H9 (cell line): ENCODE measurements at regions not wholly inside any gene's neighbourhood (a gene's known extent, or its start where the extent isn't known, plus 50 kb on each side); places are given as distances from the start of the nearest gene placed in this dataset.

Source experiments
- DNase-seq: peaks from one replicate; pipeline ENCODE4 v3.0.0-alpha.2; 2017
- H2AFZ ChIP-seq: one replicate; pipeline ENCODE4 v1.6.1; 2013; ENCODE audit warnings: mild to moderate bottlenecking, low read length, control low read depth, moderate library complexity
- H2AK5ac ChIP-seq: 2 replicates; pipeline ENCODE4 v1.6.1; 2013; ENCODE audit warnings: low read length, control low read depth, mixed read lengths; ENCODE audit not compliant: insufficient read length
- H2BK120ac ChIP-seq: one replicate; pipeline ENCODE4 v1.6.1; 2013; ENCODE audit warnings: low read depth, mild to moderate bottlenecking, low read length, control low read depth, inconsistent platforms; ENCODE audit not compliant: poor library complexity, severe bottlenecking
- H2BK12ac ChIP-seq: 2 replicates; pipeline ENCODE4 v1.6.1; 2013; ENCODE audit warnings: low read length, control low read depth, mixed read lengths, low read depth; ENCODE audit not compliant: insufficient read length
- H2BK15ac ChIP-seq: 2 replicates; pipeline ENCODE4 v1.6.1; 2013; ENCODE audit warnings: low read depth, low read length, control low read depth
- H2BK20ac ChIP-seq: one replicate; pipeline ENCODE4 v1.6.1; 2013; ENCODE audit warnings: low read depth, mild to moderate bottlenecking, low read length, control low read depth, inconsistent platforms; ENCODE audit not compliant: poor library complexity, severe bottlenecking
- H2BK5ac ChIP-seq: 2 replicates; pipeline ENCODE4 v1.6.1; 2013; ENCODE audit warnings: low read length, control low read depth, mixed read lengths; ENCODE audit not compliant: insufficient read length
- H3K14ac ChIP-seq: 2 replicates; pipeline ENCODE4 v1.6.1; 2013; ENCODE audit warnings: low read length, control low read depth; ENCODE audit not compliant: insufficient read depth
- H3K18ac ChIP-seq: 2 replicates; pipeline ENCODE4 v1.6.1; 2013; ENCODE audit warnings: low read depth, mild to moderate bottlenecking, mixed read lengths, low read length, control low read depth; ENCODE audit not compliant: insufficient read length
- H3K23ac ChIP-seq: 2 replicates; pipeline ENCODE4 v1.6.1; 2013; ENCODE audit warnings: low read length, control low read depth, mixed read lengths, low read depth; ENCODE audit not compliant: insufficient read length
- H3K23me2 ChIP-seq: 2 replicates; pipeline ENCODE4 v1.6.1; 2013; ENCODE audit warnings: low read depth, mild to moderate bottlenecking, mixed read lengths, low read length, control low read depth; ENCODE audit not compliant: insufficient read length, poor library complexity, severe bottlenecking
- H3K27ac ChIP-seq: 2 replicates; pipeline ENCODE4 v1.5.1; 2013; ENCODE audit warnings: low read length, control low read depth, mixed read lengths, low read depth; ENCODE audit not compliant: insufficient read length
- H3K27me3 ChIP-seq: 2 replicates; pipeline ENCODE4 v1.6.1; 2013; ENCODE audit warnings: low read length, control low read depth, inconsistent platforms; ENCODE audit not compliant: insufficient read depth
- H3K4ac ChIP-seq: 2 replicates; pipeline ENCODE4 v1.6.1; 2013; ENCODE audit warnings: low read depth, mild to moderate bottlenecking, control low read depth, inconsistent platforms, low read length, moderate library complexity
- H3K4me1 ChIP-seq: 2 replicates; pipeline ENCODE4 v1.6.1; 2013; ENCODE audit warnings: low read length, control low read depth, inconsistent platforms; ENCODE audit not compliant: insufficient read depth
- H3K4me2 ChIP-seq: 2 replicates; pipeline ENCODE4 v1.6.1; 2013; ENCODE audit warnings: low read length, control low read depth, mixed read lengths; ENCODE audit not compliant: insufficient read length, insufficient read depth
- H3K56ac ChIP-seq: 2 replicates; pipeline ENCODE4 v1.6.1; 2013; ENCODE audit warnings: low read depth, mild to moderate bottlenecking, mixed read lengths, low read length, control low read depth; ENCODE audit not compliant: insufficient read length
- H3K79me1 ChIP-seq: 2 replicates; pipeline ENCODE4 v1.6.1; 2013; ENCODE audit warnings: low read depth, mild to moderate bottlenecking, moderate library complexity, low read length, control low read depth, inconsistent platforms; ENCODE audit not compliant: insufficient read depth, poor library complexity, severe bottlenecking
- H3K79me2 ChIP-seq: 2 replicates; pipeline ENCODE4 v1.6.1; 2013; ENCODE audit warnings: low read length, control low read depth, inconsistent platforms; ENCODE audit not compliant: insufficient read depth
- H3K9ac ChIP-seq: 2 replicates; pipeline ENCODE4 v1.6.1; 2013; ENCODE audit warnings: low read length, control low read depth, mixed read lengths; ENCODE audit not compliant: insufficient read length; ENCODE audit errors: extremely low read depth
- H3K9me3 ChIP-seq: one replicate; pipeline ENCODE4 v1.6.1; 2013; ENCODE audit warnings: low read depth, low read length, inconsistent platforms; ENCODE audit not compliant: control insufficient read depth
- H3T11ph ChIP-seq: one replicate; pipeline ENCODE4 v1.6.1; 2013; ENCODE audit warnings: mild to moderate bottlenecking, low read length, control low read depth, inconsistent platforms
- H4K20me1 ChIP-seq: one replicate; pipeline ENCODE4 v1.6.1; 2013; ENCODE audit not compliant: control insufficient read depth, insufficient read length, insufficient read depth
- H4K5ac ChIP-seq: 2 replicates; pipeline ENCODE4 v1.6.1; 2013; ENCODE audit warnings: low read depth, mild to moderate bottlenecking, mixed read lengths, low read length, control low read depth; ENCODE audit not compliant: insufficient read length
- H4K8ac ChIP-seq: replicated peaks from 2 replicates; pipeline ENCODE4 v1.6.1; 2013; ENCODE audit warnings: low read length, control low read depth, mixed read lengths, low read depth; ENCODE audit not compliant: insufficient read length
- H4K91ac ChIP-seq: 2 replicates; pipeline ENCODE4 v1.6.1; 2013; ENCODE audit warnings: low read depth, mild to moderate bottlenecking, moderate library complexity, mixed read lengths, low read length, control low read depth; ENCODE audit not compliant: insufficient read length
- H3K27ac Mint-ChIP-seq, 3 experiments: 2 replicates in 2 of 3; 3 replicates in 1 of 3; pipeline ENCODE4 v1.8.0; 2020 to 2021; ENCODE audit warnings: mixed read lengths in 3 of 3, mild to moderate bottlenecking in 1 of 3, moderate library complexity in 1 of 3
- H3K27me3 Mint-ChIP-seq: 2 replicates; pipeline ENCODE4 v1.8.0; 2021; ENCODE audit warnings: low read depth, mild to moderate bottlenecking, moderate library complexity, mixed read lengths
- H3K36me3 Mint-ChIP-seq, 3 experiments: 2 replicates in 2 of 3; 3 replicates in 1 of 3; pipeline ENCODE4 v1.8.0; 2020 to 2021; ENCODE audit warnings: low read depth in 3 of 3, mixed read lengths in 3 of 3; ENCODE audit not compliant: insufficient read depth in 1 of 3
- H3K4me1 Mint-ChIP-seq, 2 experiments: 2 replicates each; pipeline ENCODE4 v1.8.0; 2020; ENCODE audit warnings: mixed read lengths in 2 of 2
- H3K4me3 Mint-ChIP-seq, 2 experiments: 2 replicates in 1 of 2; 3 replicates in 1 of 2; pipeline ENCODE4 v1.8.0; 2020 to 2021; ENCODE audit warnings: mild to moderate bottlenecking in 2 of 2, mixed read lengths in 2 of 2, moderate library complexity in 1 of 2
- H3K9me3 Mint-ChIP-seq, 2 experiments: 2 replicates in 1 of 2; 3 replicates in 1 of 2; pipeline ENCODE4 v1.8.0; 2020; ENCODE audit warnings: mild to moderate bottlenecking in 2 of 2, mixed read lengths in 2 of 2, moderate library complexity in 1 of 2
- WGBS: extraction: QIAGEN DNeasy Blood & Tissue Kit; methylation state at CpG from one replicate; pipeline ENCODE4 v1.1.7; 2013; ENCODE audit warnings: missing lambda C conversion rate, low lambda C conversion rate, mixed read lengths; ENCODE audit not compliant: insufficient read length; ENCODE audit errors: extremely low coverage; 5-methylcytosine and 5-hydroxymethylcytosine counted together
- TF ChIP-seq, protein P1 (sequence below): fragments of 200-600 bp; sonication (generic); conservative IDR thresholded peaks from 3 replicates; pipeline ENCODE4 v1.8.0; 2021; ENCODE audit warnings: antibody characterized with exemption, mild to moderate bottlenecking

DNA sequence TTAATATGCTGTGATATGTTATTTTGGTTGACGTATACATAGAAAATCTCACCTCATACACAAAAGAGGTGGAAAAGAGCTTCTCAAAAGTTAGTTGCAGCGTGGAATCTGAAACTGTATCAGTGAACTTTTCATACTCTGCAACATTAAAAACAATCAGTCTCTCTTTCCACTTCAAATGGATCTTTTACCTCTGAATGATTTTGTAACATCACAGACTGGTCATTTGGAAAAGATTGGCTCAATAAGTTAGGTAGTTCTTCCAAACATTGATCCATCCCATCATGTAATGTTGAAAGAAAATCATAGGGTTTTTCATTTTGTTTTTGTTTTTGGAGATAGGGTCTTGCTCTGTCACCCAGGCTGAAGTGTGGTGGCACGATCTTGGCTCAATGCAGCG lies 131.1 kb downstream of the AHR start:
- Histone ChIP-seq H3K23ac (no peak overlapping the region), H3K18ac (no peak overlapping the region), H4K8ac (no peak overlapping the region), H3K14ac (no peak overlapping the region), H3K4me2 (no peak overlapping the region), H2AFZ (no peak overlapping the region), H2BK5ac (no peak overlapping the region), H3K9me3 (peaks cover 6% of the 10 kb centered on the region), H3T11ph (no peak overlapping the region), H3K9ac (no peak overlapping the region), H4K5ac (no peak overlapping the region), H3K4ac (no peak overlapping the region), H3K23me2 (no peaks in the 10 kb centered on the region), H3K27me3 (no peaks in the 10 kb centered on the region), H3K56ac (no peak overlapping the region), H3K79me1 (no peaks in the 10 kb centered on the region), H2AK5ac (no peak overlapping the region), H4K91ac (no peak overlapping the region), H4K20me1 (no peaks in the 10 kb centered on the region), H3K79me2 (no peaks in the 10 kb centered on the region), H2BK12ac (no peak overlapping the region), H2BK15ac (no peak overlapping the region), H3K4me1 (no peaks in the 10 kb centered on the region), H2BK20ac (no peak overlapping the region), H2BK120ac (no peak overlapping the region), H3K27ac (no peak overlapping the region)
- WGBS, result no CpG with 5 or more reads among the region's 4 CpGs
- TF ChIP-seq, protein P1, sequence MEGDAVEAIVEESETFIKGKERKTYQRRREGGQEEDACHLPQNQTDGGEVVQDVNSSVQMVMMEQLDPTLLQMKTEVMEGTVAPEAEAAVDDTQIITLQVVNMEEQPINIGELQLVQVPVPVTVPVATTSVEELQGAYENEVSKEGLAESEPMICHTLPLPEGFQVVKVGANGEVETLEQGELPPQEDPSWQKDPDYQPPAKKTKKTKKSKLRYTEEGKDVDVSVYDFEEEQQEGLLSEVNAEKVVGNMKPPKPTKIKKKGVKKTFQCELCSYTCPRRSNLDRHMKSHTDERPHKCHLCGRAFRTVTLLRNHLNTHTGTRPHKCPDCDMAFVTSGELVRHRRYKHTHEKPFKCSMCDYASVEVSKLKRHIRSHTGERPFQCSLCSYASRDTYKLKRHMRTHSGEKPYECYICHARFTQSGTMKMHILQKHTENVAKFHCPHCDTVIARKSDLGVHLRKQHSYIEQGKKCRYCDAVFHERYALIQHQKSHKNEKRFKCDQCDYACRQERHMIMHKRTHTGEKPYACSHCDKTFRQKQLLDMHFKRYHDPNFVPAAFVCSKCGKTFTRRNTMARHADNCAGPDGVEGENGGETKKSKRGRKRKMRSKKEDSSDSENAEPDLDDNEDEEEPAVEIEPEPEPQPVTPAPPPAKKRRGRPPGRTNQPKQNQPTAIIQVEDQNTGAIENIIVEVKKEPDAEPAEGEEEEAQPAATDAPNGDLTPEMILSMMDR, result no peak
- Mint-ChIP-seq H3K27me3 (no peaks in the 10 kb centered on the region), H3K4me3 (no peak overlapping the region), H3K9me3 (peaks cover 24 to 30% of the 10 kb centered on the region in 2 experiments), H3K27ac (no peak overlapping the region), H3K4me1 (peaks cover 4 to 6% of the 10 kb centered on the region in 2 experiments; a peak in 3 of 4 replicates), H3K36me3 (peaks cover 11 to 25% (median 15%) of the 10 kb centered on the region in 3 experiments)
- DNase-seq, result no peak
